ENCODE measurements at regions not wholly inside any gene's neighbourhood (a gene's known extent, or its start where the extent isn't known, plus 50 kb on each side); places are given as distances from the start of the nearest gene placed in this dataset.

- TF ChIP-seq, protein P1, sequence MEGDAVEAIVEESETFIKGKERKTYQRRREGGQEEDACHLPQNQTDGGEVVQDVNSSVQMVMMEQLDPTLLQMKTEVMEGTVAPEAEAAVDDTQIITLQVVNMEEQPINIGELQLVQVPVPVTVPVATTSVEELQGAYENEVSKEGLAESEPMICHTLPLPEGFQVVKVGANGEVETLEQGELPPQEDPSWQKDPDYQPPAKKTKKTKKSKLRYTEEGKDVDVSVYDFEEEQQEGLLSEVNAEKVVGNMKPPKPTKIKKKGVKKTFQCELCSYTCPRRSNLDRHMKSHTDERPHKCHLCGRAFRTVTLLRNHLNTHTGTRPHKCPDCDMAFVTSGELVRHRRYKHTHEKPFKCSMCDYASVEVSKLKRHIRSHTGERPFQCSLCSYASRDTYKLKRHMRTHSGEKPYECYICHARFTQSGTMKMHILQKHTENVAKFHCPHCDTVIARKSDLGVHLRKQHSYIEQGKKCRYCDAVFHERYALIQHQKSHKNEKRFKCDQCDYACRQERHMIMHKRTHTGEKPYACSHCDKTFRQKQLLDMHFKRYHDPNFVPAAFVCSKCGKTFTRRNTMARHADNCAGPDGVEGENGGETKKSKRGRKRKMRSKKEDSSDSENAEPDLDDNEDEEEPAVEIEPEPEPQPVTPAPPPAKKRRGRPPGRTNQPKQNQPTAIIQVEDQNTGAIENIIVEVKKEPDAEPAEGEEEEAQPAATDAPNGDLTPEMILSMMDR (IDR thresholded peaks at IDR 0.05), result no peak
- H3K4me1 ChIP-seq (ENCODE audit: control insufficient read depth in 1 of 2, insufficient read depth in 1 of 2, low read depth in 1 of 2, low read length in 1 of 2), result peaks cover 8 to 28% of the 10 kb centered on the region in 2 experiments
- H3K27me3 ChIP-seq, result no peaks in the 10 kb centered on the region
- no peak overlapping the region for H3K27ac ChIP-seq
- H3K4me3 ChIP-seq (ENCODE audit: low read depth in 1 of 2, low read length in 1 of 2), result no peak overlapping the region
- H3K9me3 ChIP-seq, result no peaks in the 10 kb centered on the region
- H3K36me3 ChIP-seq, result no peaks in the 10 kb centered on the region
Measured at GRCh38 chr6:156652231-156652750, 124.9 kb upstream of the ARID1B start.

GRCh38 chr6:156651486-156651885, 125.7 kb upstream of the ARID1B start:
- TF ChIP-seq, protein P1 (IDR thresholded peaks at IDR 0.05), result no peak
- Histone ChIP-seq H3K4me3 (ENCODE audit: low read depth in 1 of 2, low read length in 1 of 2) (no peak overlapping the region), H3K27ac (peak overlapping the region; percentile 49), H3K36me3 (no peaks in the 10 kb centered on the region), H3K27me3 (no peaks in the 10 kb centered on the region), H3K4me1 (ENCODE audit: control insufficient read depth in 1 of 2, insufficient read depth in 1 of 2, low read depth in 1 of 2, low read length in 1 of 2) (peaks cover 10 to 31% of the 10 kb centered on the region in 2 experiments), H3K9me3 (no peaks in the 10 kb centered on the region)

- peaks cover 10 to 31% of the 10 kb centered on the region in 2 experiments for H3K4me1 ChIP-seq (ENCODE audit: control insufficient read depth in 1 of 2, insufficient read depth in 1 of 2, low read depth in 1 of 2, low read length in 1 of 2)
- no peaks in the 10 kb centered on the region for H3K36me3 ChIP-seq
- no peaks in the 10 kb centered on the region for H3K9me3 ChIP-seq
- no peaks in the 10 kb centered on the region for H3K27me3 ChIP-seq
- H3K27ac ChIP-seq, result peak overlapping the region; percentile 49
- TF ChIP-seq, protein P1 (IDR thresholded peaks at IDR 0.05), result no peak
- H3K4me3 ChIP-seq (ENCODE audit: low read depth in 1 of 2, low read length in 1 of 2), result no peak overlapping the region
Measured at GRCh38 chr6:156650896-156651390, 126.2 kb upstream of the ARID1B start.

- Histone ChIP-seq H3K27me3 (no peaks in the 10 kb centered on the region), H3K36me3 (no peaks in the 10 kb centered on the region), H3K4me1 (ENCODE audit: control insufficient read depth in 1 of 2, insufficient read depth in 1 of 2, low read depth in 1 of 2, low read length in 1 of 2) (peaks cover 10 to 31% of the 10 kb centered on the region in 2 experiments), H3K9me3 (no peaks in the 10 kb centered on the region), H3K4me3 (ENCODE audit: low read depth in 1 of 2, low read length in 1 of 2) (no peak overlapping the region), H3K27ac (no peak overlapping the region)
- TF ChIP-seq, protein P1 (IDR thresholded peaks at IDR 0.05), result no peak
Measured at GRCh38 chr6:156648616-156649015, 128.6 kb upstream of the ARID1B start.

GRCh38 chr6:156647991-156648390, 129.2 kb upstream of the ARID1B start:
- Histone ChIP-seq H3K4me3 (ENCODE audit: low read depth in 1 of 2, low read length in 1 of 2) (no peak overlapping the region), H3K27ac (no peak overlapping the region), H3K27me3 (no peaks in the 10 kb centered on the region), H3K36me3 (no peaks in the 10 kb centered on the region), H3K4me1 (ENCODE audit: control insufficient read depth in 1 of 2, insufficient read depth in 1 of 2, low read depth in 1 of 2, low read length in 1 of 2) (peaks cover 10 to 31% of the 10 kb centered on the region in 2 experiments), H3K9me3 (no peaks in the 10 kb centered on the region)
- TF ChIP-seq, protein P1 (IDR thresholded peaks at IDR 0.05), result no peak
